ENCODE measurements at regions not wholly inside any gene's neighbourhood (a gene's known extent, or its start where the extent isn't known, plus 50 kb on each side); places are given as distances from the start of the nearest gene placed in this dataset.
"Not testable (repeated sequence)": the region's sequence is repeated elsewhere in the genome, so short reads cannot be mapped to it uniquely, and the experiment has no call there.

DNA sequence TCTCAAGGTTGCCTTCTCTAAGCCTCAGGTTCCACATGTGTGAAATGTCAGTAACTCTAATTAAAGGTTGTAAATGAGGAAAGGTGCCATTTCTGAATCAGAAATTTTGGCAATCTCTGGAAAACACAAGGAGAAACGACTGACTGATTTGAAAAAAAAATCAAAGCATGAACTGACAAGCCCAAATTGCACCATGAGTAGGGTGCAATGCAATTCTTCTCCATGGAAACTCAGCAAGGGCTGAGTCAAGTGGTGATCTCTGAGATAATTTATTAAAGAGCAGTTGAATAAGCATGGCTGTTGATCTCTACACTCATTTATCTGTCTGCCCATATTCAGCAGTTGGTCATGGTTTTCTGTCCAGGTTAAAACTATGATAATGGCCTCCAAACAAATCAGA, 201.6 kb upstream of the CMC1 start:
- peak; percentile 70 for ATAC-seq

DNA sequence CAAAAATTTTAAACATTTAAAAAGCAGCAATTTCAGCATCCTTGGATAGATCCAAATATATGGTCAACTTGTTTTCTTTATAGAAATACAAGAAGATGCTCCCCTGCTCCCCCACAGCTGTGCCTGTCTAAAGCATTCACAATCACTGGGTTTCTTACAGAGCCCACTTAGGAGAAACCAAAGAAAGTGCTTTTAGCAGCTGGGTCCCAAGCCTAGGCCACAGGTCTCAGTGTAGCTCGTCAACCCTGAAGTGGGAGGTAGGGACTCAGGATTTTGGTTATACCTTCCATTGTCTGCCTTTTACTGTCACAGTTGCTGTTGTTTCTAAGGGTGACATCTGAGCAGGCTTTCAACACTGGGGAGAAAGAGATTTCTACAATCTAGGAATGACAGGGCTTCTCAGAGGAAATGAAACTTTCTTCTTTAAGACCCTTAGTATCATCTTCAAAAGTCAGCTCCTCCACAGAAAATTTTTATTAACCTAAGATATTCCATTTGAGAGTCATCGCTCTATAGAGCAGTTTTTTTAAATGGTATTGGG, 199.3 kb upstream of the CMC1 start:
- no peak for ATAC-seq

DNA sequence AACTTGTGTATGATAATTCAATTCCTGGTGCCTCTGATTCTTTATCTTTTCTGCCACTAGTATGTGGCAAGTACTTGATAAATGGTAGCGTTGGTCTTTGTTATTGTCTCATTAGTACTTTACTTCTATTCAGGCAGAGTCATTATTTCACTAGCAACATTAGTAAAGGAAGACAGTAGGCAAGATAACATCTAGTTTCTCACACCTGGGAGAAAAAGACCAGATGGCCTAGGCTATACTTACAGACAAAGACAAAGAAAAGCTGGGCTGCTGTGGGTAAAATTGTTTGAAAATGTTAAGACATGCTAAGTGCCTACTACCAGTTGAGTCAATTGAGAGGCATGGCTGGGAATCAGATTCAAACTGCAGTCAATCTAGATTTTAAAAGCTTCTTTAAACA, 198.7 kb upstream of the CMC1 start:
- no peak for ATAC-seq

DNA sequence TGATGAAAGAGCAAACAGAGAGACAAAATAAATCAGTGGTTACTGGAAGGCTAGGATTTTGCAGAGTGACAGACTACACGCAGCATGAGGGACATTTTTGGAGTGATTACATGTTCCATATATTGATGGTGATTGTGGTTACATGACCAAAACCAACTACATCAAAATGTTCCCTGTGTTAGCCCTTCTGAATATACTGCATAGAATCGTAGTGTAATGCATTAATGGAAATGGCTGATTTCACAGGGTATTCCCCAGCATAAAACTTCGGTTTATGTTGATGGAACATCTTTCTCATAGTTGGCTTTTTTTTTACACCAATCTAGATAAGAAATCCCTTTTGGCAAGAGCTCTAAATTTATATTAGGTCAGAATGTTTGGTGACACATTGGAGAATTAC, 191.3 kb upstream of the CMC1 start:
- ATAC-seq: no peak

DNA sequence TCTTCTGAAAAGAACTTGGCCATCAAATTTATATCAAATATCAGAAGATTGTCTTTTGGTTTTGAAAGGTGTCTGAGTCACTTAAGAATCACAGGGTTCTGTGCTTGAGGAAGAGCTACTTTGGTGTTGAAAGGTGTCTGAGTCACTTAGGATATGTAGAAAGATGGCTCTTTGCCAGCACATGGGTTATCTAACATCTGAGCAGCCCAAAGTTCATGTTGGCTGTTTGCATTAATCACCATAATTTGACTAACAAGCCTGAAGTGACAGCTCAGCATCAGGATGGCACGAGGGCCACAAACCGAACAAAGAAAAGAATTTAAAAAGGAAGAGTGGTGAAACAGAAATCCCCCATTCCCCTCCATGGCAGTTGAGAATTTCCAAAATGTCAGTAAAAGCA, 190.5 kb upstream of the CMC1 start:
- ATAC-seq: peak; percentile 94

DNA sequence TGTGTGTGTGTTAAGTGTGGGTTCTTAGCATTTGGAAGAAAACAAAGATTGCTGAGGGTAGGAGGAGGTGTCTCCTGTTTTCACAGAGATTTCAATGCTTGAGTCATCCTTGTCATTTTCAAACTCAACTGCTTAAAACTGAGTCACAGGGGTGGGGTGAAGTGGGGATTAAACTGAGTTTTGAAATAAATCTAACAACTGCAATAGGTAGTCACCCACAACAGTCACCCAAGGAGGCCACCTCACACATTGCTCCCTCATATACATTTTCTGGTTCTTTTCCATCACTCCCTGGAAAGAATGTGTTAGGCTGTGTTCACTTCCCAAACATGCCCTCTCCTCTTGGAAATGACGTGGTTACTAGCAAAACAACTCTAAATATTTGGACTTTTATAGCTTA, 187.7 kb upstream of the CMC1 start:
- ATAC-seq: peak; percentile 94

DNA sequence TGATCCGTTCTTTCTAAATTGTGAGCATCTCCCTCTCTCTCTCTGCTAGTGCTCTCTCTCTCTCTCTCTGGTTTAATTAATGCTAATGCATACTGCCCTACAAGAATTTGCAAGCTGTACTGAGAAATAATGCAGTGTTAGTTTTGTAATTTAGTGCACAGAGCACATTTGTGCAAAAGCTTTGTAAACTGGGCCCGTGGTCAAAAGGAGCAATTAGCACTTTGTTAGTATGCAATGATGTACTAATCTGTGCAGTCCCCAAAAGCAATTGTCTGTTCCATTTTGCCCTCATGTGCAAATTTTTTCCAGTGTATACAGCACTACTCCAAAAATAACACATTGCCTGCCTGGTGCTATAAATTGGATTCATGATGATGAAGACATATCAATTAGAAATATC, 184.6 kb upstream of the CMC1 start:
- no peak for ATAC-seq

DNA sequence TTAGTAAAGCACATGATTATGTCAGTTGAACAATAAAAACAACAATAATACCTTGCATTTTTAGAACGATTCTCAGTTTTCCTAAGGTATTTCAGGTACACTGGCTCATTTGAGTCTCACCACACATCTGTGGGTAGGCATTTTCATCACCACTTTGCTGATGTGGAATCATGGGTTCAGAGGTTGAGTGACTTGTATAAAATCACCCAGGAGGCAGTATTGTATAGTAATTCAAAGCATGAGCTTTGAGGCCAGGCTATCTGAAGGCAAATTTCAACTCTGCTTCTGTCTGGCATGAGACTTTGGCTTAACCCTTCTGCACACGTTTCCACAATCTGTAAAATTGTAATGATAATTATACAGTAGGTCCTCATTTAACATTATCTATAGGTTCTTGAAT, 183.9 kb upstream of the CMC1 start:
- ATAC-seq: no peak

DNA sequence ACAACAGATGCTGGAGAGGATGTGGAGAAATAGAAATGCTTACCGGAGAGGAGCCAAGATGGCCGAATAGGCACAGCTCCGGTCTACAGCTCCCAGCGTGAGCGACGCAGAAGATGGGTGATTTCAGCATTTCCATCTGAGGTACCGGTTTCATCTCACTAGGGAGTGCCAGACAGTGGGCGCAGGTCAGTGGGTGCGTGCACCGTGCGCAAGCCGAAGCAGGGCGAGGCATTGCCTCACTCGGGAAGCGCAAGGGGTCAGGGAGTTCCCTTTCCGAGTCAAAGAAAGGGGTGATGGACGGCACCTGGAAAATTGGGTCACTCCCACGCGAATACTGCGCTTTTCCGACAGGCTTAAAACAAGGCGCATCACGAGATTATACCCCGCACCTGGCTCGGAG, 182.2 kb upstream of the CMC1 start:
- ATAC-seq: not testable (repeated sequence)

DNA sequence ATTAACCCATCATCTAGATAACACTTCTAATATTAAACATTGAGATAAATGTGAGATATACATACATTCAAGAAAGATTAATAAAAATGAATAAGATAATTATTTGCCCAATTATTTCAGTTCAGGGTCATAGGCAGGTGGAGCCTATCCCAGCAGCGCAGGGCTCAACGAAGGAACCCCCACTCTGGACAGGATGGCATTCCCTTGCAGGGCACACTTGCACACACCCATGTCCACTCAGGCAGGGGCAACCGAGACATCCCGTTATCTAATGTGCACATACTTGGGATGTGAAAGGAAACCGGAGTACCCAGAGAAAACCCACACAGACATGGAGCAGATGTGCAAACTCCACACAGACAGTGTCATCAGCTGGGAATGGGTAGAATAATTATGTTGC, 175.4 kb upstream of the CMC1 start:
- ATAC-seq: no peak

DNA sequence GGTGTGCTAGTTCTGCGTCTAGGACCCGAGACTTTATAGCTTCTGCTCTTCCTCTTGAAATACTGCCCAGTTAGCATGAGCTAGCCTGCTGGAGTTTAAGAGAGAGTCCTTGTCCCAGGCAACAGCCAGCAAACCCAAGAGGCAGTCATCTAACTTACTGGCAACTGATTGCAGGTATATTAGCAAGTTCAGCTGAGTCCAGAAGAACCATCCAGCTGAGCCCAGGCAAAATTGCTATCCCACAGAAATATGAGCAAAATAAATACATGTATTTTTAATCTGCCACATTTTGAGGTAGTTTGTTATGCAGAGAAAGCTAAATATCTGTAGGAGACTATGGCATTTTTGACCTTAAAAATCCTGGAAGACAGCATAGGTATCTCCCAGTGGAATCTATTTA, 174.4 kb upstream of the CMC1 start:
- ATAC-seq: no peak

DNA sequence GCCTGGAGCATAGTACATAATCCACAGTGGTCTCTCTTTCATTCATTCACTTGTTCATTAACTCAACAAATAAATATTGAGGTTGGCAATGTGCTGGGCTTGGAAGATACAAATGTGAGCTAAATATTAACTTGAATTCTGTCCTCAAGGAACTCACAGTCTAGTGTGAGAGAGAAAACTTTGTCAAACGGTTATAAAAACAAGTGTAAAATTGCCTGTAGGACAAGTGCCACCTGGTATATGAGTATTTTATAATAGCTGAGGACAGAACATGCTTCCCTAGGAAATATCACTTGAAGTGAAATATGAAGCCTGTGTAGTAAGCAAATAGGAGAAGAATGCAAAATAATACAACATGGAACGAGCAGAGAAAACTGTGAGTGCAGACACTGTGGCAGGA, 173.1 kb upstream of the CMC1 start:
- ATAC-seq: no peak

DNA sequence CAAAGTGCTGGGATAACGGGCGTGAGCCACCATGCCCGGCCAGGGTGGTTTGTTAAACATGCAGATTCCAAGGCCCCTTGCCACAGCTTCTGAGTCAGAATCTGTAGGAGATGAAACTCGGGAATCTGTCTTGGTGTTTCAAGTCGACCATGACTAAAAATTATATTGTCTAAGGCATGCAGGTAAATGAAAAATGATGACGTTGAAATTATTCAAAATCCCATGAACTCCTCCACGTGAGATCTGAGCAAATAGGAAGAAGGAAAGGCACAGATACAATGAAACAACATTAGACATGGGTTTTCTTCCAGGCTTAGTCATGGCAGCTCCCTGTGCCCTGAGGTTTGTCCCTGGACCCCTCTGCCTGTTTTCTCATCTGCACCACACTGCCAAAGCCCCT, 172.0 kb upstream of the CMC1 start:
- ATAC-seq: no peak

DNA sequence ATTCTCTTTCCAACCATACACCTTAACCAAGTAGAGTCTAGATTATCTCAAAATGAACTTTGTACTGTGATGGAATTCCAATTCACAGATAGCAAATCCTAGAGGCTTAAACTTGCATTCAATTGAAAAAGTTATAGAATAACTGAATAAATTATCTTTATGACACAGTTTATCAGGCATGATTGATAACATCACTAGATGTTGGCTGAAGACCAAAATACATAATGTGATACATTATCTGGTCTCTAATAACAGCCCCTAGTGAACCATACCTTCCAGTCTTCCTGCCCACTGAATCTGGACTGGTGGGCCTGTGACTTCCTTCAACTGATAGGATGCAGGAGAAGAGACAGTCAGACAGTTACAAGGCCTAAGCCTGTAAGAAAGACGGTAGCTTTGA, 165.2 kb upstream of the CMC1 start:
- no peak for ATAC-seq

DNA sequence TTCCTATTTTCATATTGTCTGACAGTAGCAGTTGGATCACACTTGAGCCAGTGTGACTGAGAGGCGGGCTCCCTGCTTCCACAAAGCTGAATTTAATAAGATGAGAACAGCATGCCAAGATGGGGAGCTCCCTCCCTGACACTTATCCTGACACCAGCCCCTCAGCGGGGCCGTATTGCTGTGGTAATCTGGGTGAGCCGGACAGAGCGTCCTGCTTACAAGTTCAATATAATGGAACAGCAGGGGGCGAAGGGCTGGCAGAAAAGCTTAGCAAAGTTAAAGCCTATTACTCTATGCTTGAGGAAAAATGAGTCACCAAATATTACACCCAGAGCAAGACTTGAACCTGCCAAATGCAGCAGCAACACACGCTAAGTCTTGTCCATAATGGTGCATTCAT, 163.8 kb upstream of the CMC1 start:
- no peak for ATAC-seq

DNA sequence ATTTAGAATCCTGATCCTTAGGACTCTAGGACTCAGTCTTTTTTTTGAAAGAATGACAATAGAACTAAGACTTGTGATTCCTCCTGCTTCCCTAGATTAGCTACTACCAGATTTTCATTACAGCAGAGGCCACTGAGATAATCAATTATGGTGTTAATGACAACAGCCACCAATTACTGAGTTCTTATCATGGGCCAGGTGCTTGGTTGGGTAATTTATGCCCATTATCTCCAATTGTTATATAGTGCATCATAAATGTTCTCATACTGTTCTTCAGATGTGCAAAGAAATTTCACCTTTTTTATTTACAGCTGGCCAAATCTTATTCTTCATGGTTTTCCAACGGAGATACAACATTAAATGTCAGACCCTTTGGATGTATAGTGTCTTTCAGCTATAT, 162.9 kb upstream of the CMC1 start:
- no peak for ATAC-seq

DNA sequence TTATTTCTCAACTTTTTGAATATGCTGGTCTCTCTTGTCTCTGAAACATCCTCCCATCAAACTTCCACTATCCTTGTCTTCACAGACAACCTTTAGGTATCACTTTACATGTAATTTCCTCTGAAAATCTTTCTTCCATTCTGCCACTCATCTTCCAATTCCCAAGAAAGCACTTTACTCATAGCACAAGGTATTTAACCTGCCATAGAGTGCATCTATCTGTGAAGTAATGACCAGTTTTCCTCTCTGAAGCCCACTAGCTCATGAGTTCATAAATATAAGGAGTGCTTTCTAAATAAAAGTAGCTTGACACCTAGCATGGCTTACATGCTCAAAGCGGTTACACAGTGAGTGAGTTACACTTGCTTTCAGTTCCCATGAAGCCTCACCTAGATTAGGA, 160.7 kb upstream of the CMC1 start:
- ATAC-seq: no peak

DNA sequence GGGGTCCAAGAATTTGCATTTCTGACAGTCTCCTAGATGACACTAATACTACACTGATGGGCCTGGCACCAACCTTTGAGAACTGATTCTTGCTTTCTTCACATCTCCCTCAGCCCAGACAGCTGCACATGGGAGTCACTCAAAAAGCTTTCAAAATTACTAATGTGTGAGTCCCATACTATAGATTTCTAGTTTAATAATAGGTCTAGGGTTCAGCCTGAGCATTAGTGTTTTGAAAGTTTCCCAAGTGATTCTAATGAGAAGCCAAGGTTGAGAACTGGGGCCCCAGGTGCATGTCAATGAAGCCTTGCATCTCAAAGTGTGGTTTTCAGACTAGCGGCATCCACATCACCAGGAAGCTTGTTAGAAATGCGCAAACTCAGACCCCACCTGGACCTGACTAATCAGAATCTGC, 159.9 kb upstream of the CMC1 start:
- ATAC-seq: no peak

DNA sequence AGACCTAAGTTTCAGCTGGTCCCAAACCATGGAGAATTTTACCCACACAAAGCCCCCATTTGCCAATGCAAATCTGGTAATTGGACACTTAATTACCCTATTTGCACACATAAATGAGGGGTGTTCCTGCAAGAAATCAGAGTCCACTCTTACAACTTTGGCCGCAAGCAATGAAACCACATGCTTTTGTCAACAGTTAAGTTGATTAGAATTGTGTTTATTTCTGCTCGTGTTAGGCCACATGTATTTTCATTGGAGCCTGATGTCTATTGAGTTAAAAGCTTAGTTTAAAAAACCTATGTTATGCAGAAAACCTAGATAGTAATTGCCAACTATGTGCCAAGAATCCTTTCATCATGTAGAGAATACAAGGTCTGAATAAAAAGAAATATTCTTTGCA, 153.8 kb upstream of the CMC1 start:
- no peak for ATAC-seq

DNA sequence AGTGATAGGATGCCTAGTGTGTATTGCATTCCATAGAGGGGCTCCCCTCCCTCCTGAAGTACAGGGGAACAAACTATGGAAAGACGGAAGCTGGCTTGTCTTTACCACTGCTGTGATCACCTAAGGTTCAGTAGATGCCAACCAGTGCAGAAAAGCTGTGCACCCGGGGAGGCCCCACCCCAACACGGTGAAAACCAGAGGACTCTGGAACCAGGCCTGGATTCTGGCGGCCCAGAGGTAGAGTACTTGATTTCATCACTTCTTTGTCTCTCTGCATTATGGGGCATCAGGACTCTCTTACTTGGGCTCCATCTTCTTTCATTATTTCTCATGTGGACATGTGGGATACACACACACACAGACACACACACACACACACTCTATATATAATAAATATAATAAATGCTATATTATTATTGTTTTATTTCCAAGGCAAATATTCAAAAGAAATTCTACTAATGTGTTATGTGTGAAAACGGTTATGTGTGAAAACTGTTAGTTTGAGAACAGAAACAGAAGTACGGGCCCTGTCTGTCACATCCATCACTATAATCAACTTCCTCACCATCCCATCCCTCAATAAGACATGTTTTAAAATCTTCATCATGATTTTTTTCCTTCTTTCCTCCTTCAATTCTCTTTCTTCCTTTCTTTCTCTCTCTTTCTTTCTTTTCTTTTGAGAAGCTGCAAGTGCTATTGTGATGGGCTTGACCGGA, 152.4 kb upstream of the CMC1 start:
- ATAC-seq: no peak

DNA sequence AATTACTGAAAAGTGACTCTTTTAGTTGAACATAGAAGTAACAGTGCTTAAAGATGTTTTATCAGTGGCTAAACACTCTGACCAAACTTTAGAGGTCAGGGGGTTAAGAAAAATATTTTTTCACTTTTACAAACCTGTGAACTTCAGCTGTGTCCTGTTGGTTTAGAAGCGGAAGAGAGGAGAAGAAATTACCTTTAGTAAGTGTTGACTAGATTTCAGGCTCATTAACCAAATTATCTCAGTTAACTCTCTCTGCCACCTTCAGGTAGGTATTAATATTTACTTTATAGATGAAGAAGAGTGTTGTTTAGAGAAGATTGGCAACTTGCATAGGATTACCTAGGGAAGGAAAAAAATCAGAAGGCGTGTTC, 151.9 kb upstream of the CMC1 start:
- no peak for ATAC-seq

DNA sequence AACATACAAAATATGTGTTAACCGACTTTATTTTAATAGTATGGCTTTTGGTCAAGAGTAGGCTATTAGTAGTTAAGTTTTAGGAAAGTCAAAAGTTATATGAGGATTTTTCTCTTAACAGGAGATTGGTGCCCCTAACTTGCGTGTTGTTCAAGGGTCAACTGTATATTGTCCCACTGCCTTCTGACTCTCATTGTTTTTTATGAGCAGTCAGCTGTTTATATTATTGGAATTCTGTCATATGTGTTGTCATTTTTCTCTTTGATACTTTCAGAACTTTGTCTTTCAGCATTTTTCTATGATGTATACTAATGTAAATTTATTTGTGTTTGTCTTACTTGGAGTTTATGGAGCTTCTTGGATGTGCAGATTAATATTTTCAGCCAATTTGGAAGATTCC, 142.1 kb upstream of the CMC1 start:
- ATAC-seq: no peak

DNA sequence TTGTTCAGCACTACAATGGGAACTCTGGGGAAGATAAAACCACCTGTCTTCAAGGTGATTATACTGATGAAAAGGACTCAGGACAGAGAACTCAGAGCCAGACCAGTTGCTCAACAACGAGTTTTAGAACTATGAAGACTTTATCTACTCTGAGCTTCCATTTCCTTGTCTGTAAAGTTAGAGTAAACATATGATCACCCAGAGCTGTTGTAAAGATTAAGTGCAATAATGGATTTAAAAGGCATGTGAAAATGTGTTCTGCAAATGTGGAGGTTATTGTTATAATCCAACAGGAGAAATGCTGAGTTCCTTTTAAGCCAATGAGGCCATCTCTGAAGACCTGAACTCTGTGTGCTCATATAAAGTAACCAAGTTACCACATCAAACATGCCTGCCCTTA, 139.7 kb upstream of the CMC1 start:
- no peak for ATAC-seq

DNA sequence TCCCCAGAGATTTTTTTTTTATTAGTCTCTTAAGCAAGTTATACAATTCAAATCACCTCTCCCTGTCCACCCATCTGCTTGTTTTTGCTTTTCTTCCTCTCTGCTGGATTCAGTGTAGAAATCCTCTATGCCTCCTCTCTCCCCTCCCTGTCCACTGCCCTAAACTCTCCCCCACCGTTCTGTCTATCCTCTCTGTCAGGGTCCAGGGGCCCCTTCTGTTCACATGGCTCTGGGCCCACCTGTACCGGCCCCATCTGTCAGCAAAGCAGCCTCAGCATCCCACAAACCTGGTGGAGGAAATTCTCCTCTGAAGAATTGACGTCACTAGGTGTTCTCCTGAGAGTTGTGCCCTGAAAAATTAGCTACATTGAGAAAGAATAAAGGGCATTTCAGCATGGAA, 137.6 kb upstream of the CMC1 start:
- ATAC-seq: no peak

DNA sequence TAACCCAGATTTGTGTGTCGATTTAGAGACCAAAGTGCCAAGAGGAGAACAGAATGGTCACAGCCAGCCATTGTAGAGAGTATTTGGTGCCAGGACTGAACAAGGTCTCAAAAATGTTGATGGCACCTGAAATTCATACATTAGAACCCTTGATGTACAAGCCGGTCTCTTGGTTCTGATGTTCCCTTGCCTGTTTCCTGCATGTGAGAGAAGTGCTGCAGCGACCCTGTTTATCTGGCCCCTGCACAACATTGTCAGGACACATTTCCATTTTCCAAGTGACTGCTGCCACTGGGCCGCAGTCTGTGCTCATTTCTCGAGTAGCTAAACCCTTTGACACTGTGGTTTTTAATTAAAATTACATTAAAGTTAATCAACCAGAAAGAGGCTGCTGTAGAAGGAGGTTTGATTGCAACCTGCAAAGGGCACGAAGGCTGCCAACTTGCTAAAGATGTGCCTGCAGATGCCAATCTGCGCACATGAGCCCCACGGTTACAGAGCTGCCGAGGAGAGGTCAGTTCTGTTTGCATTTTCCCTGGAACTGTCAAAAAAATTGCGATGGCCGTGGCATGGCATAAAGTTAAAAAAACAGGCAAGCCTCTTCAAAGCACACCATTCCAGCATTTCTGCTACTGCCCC, 136.4 kb upstream of the CMC1 start:
- ATAC-seq: no peak
